ENCODE measurements at regions not wholly inside any gene's neighbourhood (a gene's known extent, or its start where the extent isn't known, plus 50 kb on each side); places are given as distances from the start of the nearest gene placed in this dataset.

GRCh38 chr2:121902171-121902591, 146.7 kb downstream of the TSN start:
- DNase-seq = no peak

GRCh38 chr2:121902616-121903015, 147.2 kb downstream of the TSN start:
- no peak for DNase-seq

- no peak for DNase-seq
Measured at GRCh38 chr2:121903037-121903689, 147.7 kb downstream of the TSN start.

DNA sequence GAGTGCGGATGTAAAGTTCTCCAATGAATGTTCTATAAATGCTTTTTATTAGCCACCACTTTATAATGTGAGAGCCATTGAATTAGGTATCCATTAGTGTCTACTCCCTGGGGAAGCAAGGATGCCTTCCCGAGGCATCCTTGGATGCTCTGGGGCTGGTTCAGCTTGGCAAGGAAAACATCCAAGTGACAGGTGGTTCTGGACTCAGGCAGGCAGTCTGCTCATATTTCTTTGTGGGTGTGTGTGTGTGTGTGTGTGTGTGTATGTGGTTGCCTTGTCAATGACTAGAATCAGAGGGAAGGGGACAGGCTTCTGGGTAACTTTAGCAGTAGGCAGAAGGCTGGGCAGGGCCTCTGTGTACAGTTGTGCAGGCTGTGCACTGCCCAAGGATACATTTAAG, 149.2 kb downstream of the TSN start:
- no peak for DNase-seq

DNA sequence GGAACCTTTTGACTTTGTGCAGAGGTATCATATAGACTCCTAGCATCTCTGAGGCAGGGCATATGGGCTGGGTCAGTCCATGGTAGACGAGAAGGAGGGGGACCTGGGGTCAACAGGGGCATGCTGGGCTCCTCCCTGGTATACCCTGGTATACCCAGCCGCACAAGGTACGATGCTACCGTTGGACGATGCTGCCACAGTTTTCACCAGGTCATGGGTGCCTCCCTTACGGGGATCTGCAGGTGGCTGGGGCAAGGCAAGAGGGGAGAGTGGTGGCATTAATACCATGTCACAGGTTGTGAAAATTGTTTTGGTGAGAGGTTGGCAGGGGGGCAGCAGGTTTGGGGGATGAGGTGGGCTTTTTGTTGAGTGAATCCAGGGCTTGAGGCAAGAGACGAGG, 149.8 kb downstream of the TSN start:
- DNase-seq = no peak

DNA sequence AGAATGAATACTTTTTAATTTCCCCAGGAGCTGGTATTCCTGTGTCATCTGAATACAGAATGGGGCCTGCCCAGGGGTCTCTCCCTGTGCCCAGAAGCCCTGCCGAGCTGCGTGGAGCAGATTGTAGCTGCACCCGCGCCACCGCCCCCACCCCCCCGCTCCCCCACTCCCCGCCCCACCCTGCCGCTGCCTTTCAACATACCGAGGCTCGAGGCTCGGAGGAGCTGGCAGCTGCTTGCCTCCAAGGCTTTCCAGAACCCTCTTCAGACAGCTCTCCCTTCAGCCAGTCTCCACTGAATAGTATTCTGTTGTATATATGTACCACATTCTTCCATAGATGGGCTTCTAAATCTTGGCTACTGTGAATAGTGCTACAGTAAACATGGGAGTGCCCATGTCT, 150.7 kb downstream of the TSN start:
- no peak for DNase-seq

GRCh38 chr2:121907928-121908327, 152.5 kb downstream of the TSN start:
- DNase-seq = no peak

DNA sequence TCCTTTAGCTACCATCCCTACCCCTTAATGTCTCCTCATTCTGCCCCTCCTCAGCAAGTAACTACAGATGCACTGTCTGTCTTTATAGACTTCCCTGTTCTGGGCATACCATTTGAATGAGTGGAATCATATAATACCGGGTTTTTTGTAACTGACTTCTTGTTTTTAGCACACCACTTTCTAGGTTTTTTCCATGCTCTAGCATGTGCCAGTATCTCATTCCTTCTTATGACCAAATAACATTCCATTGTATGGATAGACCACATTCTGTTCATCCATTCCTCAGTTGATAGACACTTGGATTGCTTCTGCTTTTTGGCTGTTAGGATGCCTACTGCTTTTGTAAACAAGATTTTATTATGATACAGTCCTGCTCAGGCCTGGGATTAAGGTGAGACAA, 154.7 kb downstream of the TSN start:
- DNase-seq = no peak

DNA sequence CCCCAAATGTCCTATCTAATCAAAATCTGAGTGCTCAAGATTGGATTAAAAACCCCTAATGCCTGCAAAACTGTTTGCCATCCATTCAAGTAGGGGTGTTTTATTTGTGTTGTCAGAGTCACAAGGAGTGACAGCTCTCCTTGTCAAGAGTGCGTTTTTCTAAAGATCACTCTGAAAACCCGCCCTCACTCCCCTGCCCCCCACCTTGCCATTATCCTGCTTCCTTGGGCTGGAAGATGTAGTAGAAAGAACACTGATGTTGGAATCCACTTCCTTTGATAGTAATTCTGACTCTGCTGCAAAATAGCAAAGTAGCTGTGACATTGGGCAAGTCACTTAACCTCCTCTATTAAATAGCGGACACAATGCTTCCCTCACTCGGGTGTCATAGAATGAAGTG, 155.6 kb downstream of the TSN start:
- no peak for DNase-seq

- no peak for DNase-seq
Measured at GRCh38 chr2:121917143-121917542, 161.7 kb downstream of the TSN start.

DNA sequence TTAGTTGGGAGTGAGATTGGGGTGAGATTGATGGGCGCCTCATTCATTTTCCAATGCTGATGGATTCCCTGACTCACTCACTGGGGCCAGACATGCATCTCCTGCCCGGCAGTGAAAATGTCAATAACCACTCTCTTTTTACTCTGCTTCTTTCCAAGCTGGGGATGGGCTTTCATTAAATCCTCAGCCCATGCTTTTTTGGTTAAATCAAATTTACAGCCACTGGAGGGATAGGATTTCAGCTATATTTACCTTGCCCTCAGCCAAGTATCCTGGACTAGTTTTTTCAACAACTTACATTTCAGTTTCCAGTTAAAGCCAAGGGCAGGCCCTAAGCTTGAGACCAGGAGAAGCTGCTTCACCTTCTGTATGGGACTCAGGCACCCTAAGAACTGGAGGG, 162.8 kb downstream of the TSN start:
- DNase-seq = no peak

GRCh38 chr2:121919803-121920202, 164.4 kb downstream of the TSN start:
- DNase-seq = no peak

- no peak for DNase-seq
Measured at GRCh38 chr2:121925466-121925865, 170.0 kb downstream of the TSN start.

DNA sequence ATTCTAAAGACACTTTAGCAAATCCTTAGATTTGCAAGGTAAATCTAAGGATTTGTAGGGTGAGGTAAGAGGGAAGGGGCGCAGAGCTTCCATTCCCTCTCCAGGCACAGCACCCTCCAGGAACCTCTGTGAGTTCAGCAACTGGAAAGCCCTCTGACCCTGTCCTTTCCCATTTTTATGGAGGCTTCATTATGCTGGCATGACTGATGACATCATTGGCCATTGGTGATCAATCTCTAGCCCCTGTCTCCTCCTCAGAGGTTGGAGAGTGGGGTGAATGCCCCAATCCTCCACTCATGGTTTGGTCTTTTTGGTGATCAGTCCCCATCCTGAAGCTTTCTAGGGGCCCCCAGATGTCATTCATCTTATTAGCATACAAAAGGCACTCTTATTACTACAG, 187.8 kb downstream of the TSN start:
- DNase-seq = no peak

DNA sequence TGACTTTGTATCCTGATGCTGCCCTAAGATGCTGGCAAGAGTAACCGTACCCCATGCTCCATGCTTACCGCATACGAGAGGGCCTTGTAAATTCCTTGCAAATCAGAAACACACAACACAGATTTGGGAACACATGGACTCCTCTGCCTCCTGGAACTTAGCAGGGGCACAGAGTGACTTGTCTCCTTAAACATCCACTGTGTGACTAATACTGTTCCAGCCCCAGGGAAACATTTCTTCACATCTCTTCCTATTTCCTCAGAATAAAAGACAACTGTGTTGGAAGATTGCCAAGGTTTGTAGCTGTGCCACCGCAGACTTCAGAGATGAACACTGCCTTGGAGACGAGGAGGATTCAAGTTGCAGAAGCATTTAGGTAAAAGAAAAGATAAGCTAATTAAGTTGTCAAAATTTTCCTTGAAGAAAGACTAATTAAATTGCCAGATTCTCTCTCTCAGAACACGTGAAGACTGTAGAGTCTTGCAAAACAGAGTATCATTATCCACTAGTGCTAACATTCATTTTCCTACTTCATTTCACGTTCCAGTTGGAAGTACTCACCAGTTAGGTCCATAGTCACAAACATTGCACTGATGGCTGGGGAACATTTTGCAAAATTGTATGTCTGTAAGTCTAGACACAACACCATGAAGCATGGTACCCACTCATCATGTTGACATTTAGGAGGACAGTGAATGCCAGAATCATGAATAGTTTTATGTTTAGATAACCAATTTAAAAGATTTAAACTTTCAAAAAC, 188.8 kb downstream of the TSN start:
- no peak for DNase-seq

DNA sequence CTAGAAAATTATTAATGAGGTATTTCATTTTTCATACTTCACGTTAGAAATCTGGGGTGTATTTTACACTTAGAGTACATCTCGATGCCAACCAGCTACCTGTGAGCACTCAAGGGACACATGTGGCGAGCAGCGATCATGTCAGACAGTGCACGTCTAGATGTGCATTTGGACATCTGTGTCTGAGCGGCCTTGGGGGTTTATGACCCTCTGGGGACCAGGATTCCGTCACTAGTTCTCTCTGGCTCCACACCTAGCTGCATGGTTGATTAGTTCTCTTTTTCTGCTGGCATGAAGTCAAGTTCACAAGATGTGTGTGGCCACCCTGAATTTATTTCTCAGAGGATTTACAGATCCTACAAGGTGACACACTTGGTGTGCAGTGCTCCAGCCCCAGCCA, 192.2 kb downstream of the TSN start:
- no peak for DNase-seq

GRCh38 chr2:121949271-121949670, 193.8 kb downstream of the TSN start:
- DNase-seq = no peak

DNA sequence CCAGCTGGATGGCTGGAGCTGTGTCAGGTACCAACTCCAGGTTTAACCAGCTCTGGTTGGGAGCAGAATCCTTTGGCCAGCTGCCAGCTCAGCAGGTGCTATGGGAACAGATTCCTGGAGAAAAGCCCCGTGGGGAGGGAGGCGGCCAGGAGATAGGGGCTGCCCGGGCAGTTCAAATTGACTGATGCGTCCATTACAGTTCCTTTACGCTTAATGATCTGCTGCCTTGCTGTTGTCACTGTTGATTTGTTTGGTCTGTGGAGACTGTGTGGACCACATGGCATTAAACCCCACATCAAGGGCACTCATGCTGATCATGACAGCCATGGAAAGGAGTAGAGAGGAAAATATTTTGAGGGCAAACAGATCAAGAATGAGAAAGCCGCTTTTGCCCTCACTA, 200.0 kb downstream of the TSN start:
- no peak for DNase-seq

GRCh38 chr2:121955872-121956271, 200.4 kb downstream of the TSN start:
- DNase-seq = no peak

DNA sequence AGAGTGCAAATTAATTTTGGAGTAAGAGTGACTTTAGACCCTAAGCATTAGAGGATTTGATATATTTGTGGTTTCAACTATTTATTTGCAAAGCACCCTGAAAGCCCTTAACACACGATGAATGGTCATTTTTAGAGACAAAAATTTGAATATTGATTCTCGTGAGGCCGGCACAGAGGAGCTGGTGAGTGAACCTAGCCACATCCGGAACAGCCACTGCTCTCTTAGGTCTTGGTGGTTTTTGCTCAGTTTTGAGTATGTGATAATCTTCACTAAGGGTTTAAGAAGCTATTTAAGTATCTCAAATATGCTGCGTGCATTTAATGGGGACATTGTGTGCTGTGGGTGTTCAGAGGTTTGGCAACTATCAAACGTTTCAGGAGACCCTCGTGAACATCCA, 204.8 kb downstream of the TSN start:
- DNase-seq = no peak

DNA sequence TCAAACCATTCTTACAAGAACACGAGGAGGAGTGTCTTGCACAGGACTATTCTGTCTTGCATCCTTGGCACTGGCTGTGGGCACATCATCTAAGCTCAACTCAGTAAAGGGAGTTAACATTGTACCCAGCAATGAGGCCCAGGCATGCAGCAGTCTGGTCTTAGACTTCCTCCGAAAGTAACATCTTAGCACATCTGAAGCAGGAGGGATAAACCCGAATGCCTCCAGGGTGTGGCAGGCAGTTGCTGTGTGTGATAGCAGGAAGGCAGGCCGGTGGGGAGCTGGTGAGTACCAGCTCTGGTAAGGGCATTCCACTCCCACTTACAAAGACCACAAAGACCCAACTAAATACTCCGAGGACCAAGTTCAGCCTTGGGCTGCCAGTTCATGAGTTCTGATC, 206.3 kb downstream of the TSN start:
- DNase-seq = no peak

DNA sequence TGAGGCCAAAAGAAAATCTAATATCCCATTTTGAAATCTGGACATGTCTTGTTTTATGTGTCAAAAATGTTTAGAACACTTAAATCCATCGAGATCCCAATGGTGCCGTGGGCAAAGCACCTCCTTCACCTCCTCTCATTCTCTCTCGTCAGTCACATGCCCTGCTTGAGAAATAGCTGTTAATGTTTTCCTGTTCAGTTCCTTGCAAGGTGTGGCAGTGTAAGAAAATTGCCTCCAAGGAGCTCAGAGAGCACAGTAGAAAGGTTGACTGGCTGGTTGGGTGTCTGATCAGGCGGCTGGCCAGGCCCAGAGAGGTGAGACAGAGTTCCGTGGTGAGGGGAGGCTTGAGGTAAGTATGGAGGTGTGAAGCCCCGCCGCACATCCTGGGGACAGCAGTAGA, 210.2 kb downstream of the TSN start:
- DNase-seq = no peak

- DNase-seq = no peak
Measured at GRCh38 chr2:121966663-121967062, 211.2 kb downstream of the TSN start.

GRCh38 chr2:121969166-121969565, 213.7 kb downstream of the TSN start:
- DNase-seq = no peak
